ENCODE measurements at regions not wholly inside any gene's neighbourhood (a gene's known extent, or its start where the extent isn't known, plus 50 kb on each side); places are given as distances from the start of the nearest gene placed in this dataset.

- DNase-seq (ENCODE audit: low spot score): no peak
- no peaks in the 10 kb centered on the region for H3K9me3 ChIP-seq (ENCODE audit: severe bottlenecking)
- H3K27me3 ChIP-seq (ENCODE audit: insufficient read depth, poor library complexity, severe bottlenecking): no peaks in the 10 kb centered on the region
- H3K36me3 ChIP-seq (ENCODE audit: low read depth): no peaks in the 10 kb centered on the region
- TF ChIP-seq CTCF (IDR thresholded peaks at IDR 0.05; ENCODE audit: poor library complexity, severe bottlenecking): no peak
- H3K4me1 ChIP-seq (ENCODE audit: insufficient read depth, poor library complexity, severe bottlenecking): no peaks in the 10 kb centered on the region
- no peak overlapping the region for H3K27ac ChIP-seq (ENCODE audit: poor library complexity, severe bottlenecking)
- no peak for ATAC-seq (ENCODE audit: low read depth)
- H3K4me3 ChIP-seq (ENCODE audit: severe bottlenecking): no peak overlapping the region
Measured at GRCh38 chr13:80850771-80851170, 509.8 kb upstream of the SPRY2 start.

- H3K4me3 ChIP-seq (ENCODE audit: severe bottlenecking): no peak overlapping the region
- no peak for DNase-seq (ENCODE audit: low spot score)
- no peak for TF ChIP-seq CTCF (IDR thresholded peaks at IDR 0.05; ENCODE audit: poor library complexity, severe bottlenecking)
- H3K36me3 ChIP-seq (ENCODE audit: low read depth): no peaks in the 10 kb centered on the region
- no peak overlapping the region for H3K27ac ChIP-seq (ENCODE audit: poor library complexity, severe bottlenecking)
- H3K27me3 ChIP-seq (ENCODE audit: insufficient read depth, poor library complexity, severe bottlenecking): no peaks in the 10 kb centered on the region
- ATAC-seq (ENCODE audit: low read depth): no peak
- H3K4me1 ChIP-seq (ENCODE audit: insufficient read depth, poor library complexity, severe bottlenecking): no peaks in the 10 kb centered on the region
- peaks cover 2% of the 10 kb centered on the region for H3K9me3 ChIP-seq (ENCODE audit: severe bottlenecking)
Measured at GRCh38 chr13:80844164-80844563, 503.2 kb upstream of the SPRY2 start.

GRCh38 chr13:80841414-80841813 is 500.5 kb upstream of the SPRY2 start:
- Histone ChIP-seq H3K4me1 (ENCODE audit: insufficient read depth, poor library complexity, severe bottlenecking) (no peaks in the 10 kb centered on the region), H3K27me3 (ENCODE audit: insufficient read depth, poor library complexity, severe bottlenecking) (no peaks in the 10 kb centered on the region), H3K36me3 (ENCODE audit: low read depth) (no peaks in the 10 kb centered on the region), H3K4me3 (ENCODE audit: severe bottlenecking) (no peak overlapping the region), H3K27ac (ENCODE audit: poor library complexity, severe bottlenecking) (no peak overlapping the region), H3K9me3 (ENCODE audit: severe bottlenecking) (peaks cover 2% of the 10 kb centered on the region)
- no peak for ATAC-seq (ENCODE audit: low read depth)
- no peak for TF ChIP-seq CTCF (IDR thresholded peaks at IDR 0.05; ENCODE audit: poor library complexity, severe bottlenecking)
- no peak for DNase-seq (ENCODE audit: low spot score)

- Histone ChIP-seq H3K27ac (ENCODE audit: poor library complexity, severe bottlenecking) (no peak overlapping the region), H3K9me3 (ENCODE audit: severe bottlenecking) (peaks cover 5% of the 10 kb centered on the region), H3K27me3 (ENCODE audit: insufficient read depth, poor library complexity, severe bottlenecking) (no peaks in the 10 kb centered on the region), H3K36me3 (ENCODE audit: low read depth) (no peaks in the 10 kb centered on the region), H3K4me1 (ENCODE audit: insufficient read depth, poor library complexity, severe bottlenecking) (no peaks in the 10 kb centered on the region), H3K4me3 (ENCODE audit: severe bottlenecking) (no peak overlapping the region)
- ATAC-seq (ENCODE audit: low read depth) (no peak), DNase-seq (ENCODE audit: low spot score) (no peak)
- TF ChIP-seq CTCF (IDR thresholded peaks at IDR 0.05; ENCODE audit: poor library complexity, severe bottlenecking): no peak
Measured at GRCh38 chr13:80840316-80840976, 499.5 kb upstream of the SPRY2 start.

GRCh38 chr13:80835902-80836301 is 495.0 kb upstream of the SPRY2 start:
- Histone ChIP-seq H3K27ac (ENCODE audit: poor library complexity, severe bottlenecking) (no peak overlapping the region), H3K27me3 (ENCODE audit: insufficient read depth, poor library complexity, severe bottlenecking) (no peaks in the 10 kb centered on the region), H3K4me3 (ENCODE audit: severe bottlenecking) (no peak overlapping the region), H3K4me1 (ENCODE audit: insufficient read depth, poor library complexity, severe bottlenecking) (no peaks in the 10 kb centered on the region), H3K36me3 (ENCODE audit: low read depth) (no peaks in the 10 kb centered on the region), H3K9me3 (ENCODE audit: severe bottlenecking) (peaks cover 3% of the 10 kb centered on the region)
- ATAC-seq (ENCODE audit: low read depth): no peak
- DNase-seq (ENCODE audit: low spot score): no peak
- no peak for TF ChIP-seq CTCF (IDR thresholded peaks at IDR 0.05; ENCODE audit: poor library complexity, severe bottlenecking)
